H1 (cell line): ENCODE measurements at regions not wholly inside any gene's neighbourhood (a gene's known extent, or its start where the extent isn't known, plus 50 kb on each side); places are given as distances from the start of the nearest gene placed in this dataset.

Experiments
- CTCF ChIA-PET: fragments of 300-600 bp; sonication (Branson Sonifier 250); formaldehyde crosslinking; loops from one replicate; lab custom pipeline; 2021; ENCODE audit not compliant: partially characterized antibody; lab: Charles Lee
- POLR2A ChIA-PET: fragments of 300-600 bp; sonication (Branson Sonifier 250); formaldehyde crosslinking; loops from one replicate; lab custom pipeline; 2021; ENCODE audit warnings: inconsistent platforms; ENCODE audit not compliant: partially characterized antibody; lab: Charles Lee
- DNase-seq, 2 experiments: peaks; one replicate each; pipeline versions ENCODE4 v3.0.0 to v3.0.0-alpha.2; 2010 to 2022; ENCODE audit warnings: low spot score in 2 of 2, low read depth in 1 of 2, mixed read lengths in 1 of 2
- FAIRE-seq: peaks from 2 replicates; lab custom pipeline; 2011; peaks lifted over from hg19 to GRCh38; lab: Jason Lieb, UNC
- H2AFZ ChIP-seq: 2 replicates; pipeline ENCODE4 v1.8.1; 2012; ENCODE audit warnings: low read length, inconsistent platforms
- H2AK5ac ChIP-seq: 2 replicates; pipeline ENCODE4 v1.6.1; 2013; ENCODE audit warnings: low read depth, low read length
- H2BK120ac ChIP-seq: replicated peaks from 2 replicates; pipeline ENCODE3; 2013; ENCODE audit warnings: low read depth, low read length, inconsistent platforms
- H2BK12ac ChIP-seq: 2 replicates; pipeline ENCODE4 v1.6.1; 2013; ENCODE audit warnings: low read depth, low read length
- H2BK15ac ChIP-seq: 2 replicates; pipeline ENCODE4 v1.6.1; 2013; ENCODE audit warnings: low read length
- H2BK20ac ChIP-seq: 2 replicates; pipeline ENCODE4 v1.6.1; 2013; ENCODE audit warnings: low read length
- H2BK5ac ChIP-seq: 2 replicates; pipeline ENCODE4 v1.6.1; 2013; ENCODE audit warnings: low read depth, low read length
- H3K14ac ChIP-seq: 2 replicates; pipeline ENCODE4 v1.6.1; 2013; ENCODE audit warnings: inconsistent platforms; ENCODE audit not compliant: insufficient read length
- H3K18ac ChIP-seq: 2 replicates; pipeline ENCODE4 v1.6.1; 2013; ENCODE audit warnings: low read length; ENCODE audit errors: extremely low read depth
- H3K23ac ChIP-seq: 2 replicates; pipeline ENCODE4 v1.6.1; 2013; ENCODE audit warnings: inconsistent platforms; ENCODE audit not compliant: insufficient read length
- H3K23me2 ChIP-seq: 2 replicates; pipeline ENCODE4 v1.6.1; 2013; ENCODE audit warnings: low read depth, low read length
- H3K27ac ChIP-seq: 2 replicates; pipeline ENCODE4 v1.6.1; 2011; ENCODE audit warnings: low read depth, low read length, inconsistent platforms
- H3K27me3 ChIP-seq, 4 experiments: replicated peaks in 1 of 4; 1 replicate in 1 of 4; 2 replicates in 3 of 4; pipeline versions ENCODE4 v1.6.1 to v1.8.1; 2011 to 2013; ENCODE audit warnings: low read length in 3 of 4, mild to moderate bottlenecking in 3 of 4, inconsistent platforms in 2 of 4, mixed read lengths in 2 of 4, moderate library complexity in 1 of 4; ENCODE audit not compliant: control insufficient read depth in 3 of 4, insufficient read depth in 3 of 4; ENCODE audit errors: extremely low read depth in 1 of 4
- H3K36me3 ChIP-seq, 4 experiments: 2 replicates each; pipeline versions ENCODE4 v1.6.1 to v1.8.1; 2011 to 2013; ENCODE audit warnings: mild to moderate bottlenecking in 4 of 4, low read length in 3 of 4, moderate library complexity in 2 of 4, control low read depth in 1 of 4, inconsistent platforms in 1 of 4; ENCODE audit not compliant: insufficient read depth in 4 of 4, control insufficient read depth in 2 of 4
- H3K4ac ChIP-seq: replicated peaks from 2 replicates; pipeline ENCODE3; 2013; ENCODE audit warnings: low read length, low read depth, mixed read lengths, inconsistent platforms; ENCODE audit not compliant: insufficient read length
- H3K4me1 ChIP-seq, 4 experiments: replicated peaks in 1 of 4; 1 replicate in 1 of 4; 2 replicates in 3 of 4; pipeline versions ENCODE4 v1.6.1 to v1.8.1; 2011 to 2013; ENCODE audit warnings: low read length in 3 of 4, inconsistent platforms in 2 of 4, mixed read lengths in 1 of 4; ENCODE audit not compliant: insufficient read depth in 4 of 4, control insufficient read depth in 3 of 4
- H3K4me2 ChIP-seq, 2 experiments: 2 replicates each; pipeline versions ENCODE4 v1.6.1 to v1.8.1; 2011 to 2013; ENCODE audit warnings: low read depth in 2 of 2, low read length in 2 of 2, control low read depth in 1 of 2, inconsistent platforms in 1 of 2, mild to moderate bottlenecking in 1 of 2; ENCODE audit not compliant: insufficient read depth in 1 of 2
- H3K4me3 ChIP-seq, 4 experiments: fragments of 200-600, 300-600 bp in 1 of 4; sonication (generic), shearing (Covaris generic), sonication (Bioruptor Twin) in 1 of 4; 2 replicates each; pipeline versions ENCODE4 v1.5.1 to v1.8.1; 2011 to 2016; ENCODE audit warnings: low read length in 4 of 4, low read depth in 3 of 4, control low read depth in 2 of 4, inconsistent platforms in 2 of 4, mild to moderate bottlenecking in 2 of 4, mixed read lengths in 1 of 4, moderate library complexity in 1 of 4; ENCODE audit not compliant: insufficient read depth in 2 of 4; ENCODE audit errors: extremely low read depth in 1 of 4
- H3K56ac ChIP-seq: replicated peaks from 2 replicates; pipeline ENCODE3; 2013; ENCODE audit warnings: low read depth, mild to moderate bottlenecking, mixed read lengths, low read length, inconsistent platforms; ENCODE audit not compliant: insufficient read length
- H3K79me1 ChIP-seq: 2 replicates; pipeline ENCODE4 v1.6.1; 2013; ENCODE audit warnings: low read depth, low read length, control low read depth
- H3K79me2 ChIP-seq, 2 experiments: 2 replicates each; pipeline versions ENCODE4 v1.6.1 to v1.8.1; 2012 to 2013; ENCODE audit warnings: low read length in 2 of 2, mild to moderate bottlenecking in 2 of 2, inconsistent platforms in 1 of 2; ENCODE audit not compliant: insufficient read depth in 2 of 2, control insufficient read depth in 1 of 2
- H3K9ac ChIP-seq, 4 experiments: replicated peaks in 1 of 4; 1 replicate in 1 of 4; 2 replicates in 3 of 4; pipeline versions ENCODE4 v1.6.1 to v1.8.1; 2011 to 2013; ENCODE audit warnings: low read depth in 3 of 4, low read length in 3 of 4, control low read depth in 2 of 4, mild to moderate bottlenecking in 2 of 4, moderate library complexity in 2 of 4, inconsistent platforms in 1 of 4; ENCODE audit errors: extremely low read depth in 1 of 4
- H3K9me3 ChIP-seq, 2 experiments: 2 replicates each; pipeline versions ENCODE4 v1.6.1 to v1.8.1; 2012 to 2013; ENCODE audit warnings: mild to moderate bottlenecking in 2 of 2, moderate library complexity in 2 of 2, control low read depth in 1 of 2, inconsistent platforms in 1 of 2, low read depth in 1 of 2, low read length in 1 of 2, mixed read lengths in 1 of 2; ENCODE audit not compliant: insufficient read depth in 2 of 2
- H4K20me1 ChIP-seq, 2 experiments: replicated peaks in 1 of 2; 2 replicates each; pipeline versions ENCODE3 to v1.8.1; 2011 to 2013; ENCODE audit warnings: inconsistent platforms in 2 of 2, low read length in 2 of 2, mild to moderate bottlenecking in 1 of 2; ENCODE audit not compliant: insufficient read depth in 2 of 2, control insufficient read depth in 1 of 2
- H4K5ac ChIP-seq: 2 replicates; pipeline ENCODE4 v1.6.1; 2013; ENCODE audit warnings: low read length, low read depth, mixed read lengths, inconsistent platforms; ENCODE audit not compliant: insufficient read length
- H4K8ac ChIP-seq: 2 replicates; pipeline ENCODE4 v1.8.0; 2013; ENCODE audit warnings: mild to moderate bottlenecking, moderate library complexity, low read length, inconsistent platforms; ENCODE audit not compliant: insufficient read depth; ENCODE audit errors: extremely low read depth
- H4K91ac ChIP-seq: replicated peaks from 2 replicates; pipeline ENCODE3; 2013; ENCODE audit warnings: low read length, mixed read lengths, inconsistent platforms; ENCODE audit not compliant: insufficient read length
- ASH2L ChIP-seq: fragments of 200-600, 300-600 bp; sonication (generic); IDR thresholded peaks from one replicate; pipeline ENCODE4 v1.7.1; 2017; ENCODE audit warnings: low read length
- CHD2 ChIP-seq: IDR thresholded peaks from 2 replicates; pipeline ENCODE4 v1.6.1; 2012; ENCODE audit warnings: low read length, improper control_type of control experiment
- EGR1 ChIP-seq: IDR thresholded peaks from 2 replicates; pipeline ENCODE4 v1.6.1; 2011; ENCODE audit warnings: low read depth, low read length, borderline replicate concordance
- FOSL1 ChIP-seq: IDR thresholded peaks from 2 replicates; pipeline ENCODE4 v1.6.1; 2011; ENCODE audit warnings: mild to moderate bottlenecking, low read depth, low read length, moderate library complexity; ENCODE audit not compliant: insufficient read depth
- KDM4A ChIP-seq: IDR thresholded peaks from one replicate; pipeline ENCODE4 v1.7.1; 2012; ENCODE audit warnings: low read depth, mild to moderate bottlenecking, moderate library complexity, low read length, inconsistent platforms; ENCODE audit not compliant: severe bottlenecking
- MAFK ChIP-seq: IDR thresholded peaks from 2 replicates; pipeline ENCODE4 v1.6.1; 2012; ENCODE audit warnings: low read depth, mild to moderate bottlenecking, improper control_type of control experiment, low read length
- SAP30 ChIP-seq: fragments of 300-600 bp; sonication (generic); IDR thresholded peaks from 2 replicates; pipeline ENCODE4 v1.7.1; 2012; ENCODE audit warnings: low read length, moderate library complexity, mild to moderate bottlenecking, inconsistent platforms; ENCODE audit not compliant: insufficient read depth, insufficient replicate concordance
- TAF7 ChIP-seq: optimal IDR thresholded peaks from 2 replicates; pipeline ENCODE3; 2011; ENCODE audit warnings: low read depth, mild to moderate bottlenecking, inconsistent platforms, low read length, moderate library complexity, borderline replicate concordance
- WGBS, 2 experiments: shearing (Covaris generic) in 1 of 2; methylation state at CpG; one replicate each; pipeline versions ENCODE4 v1.1.6 to v1.1.7; 2013 to 2015; ENCODE audit warnings: low lambda C conversion rate in 2 of 2, mixed read lengths in 2 of 2, inconsistent platforms in 1 of 2, low coverage in 1 of 2, missing lambda C conversion rate in 1 of 2; ENCODE audit not compliant: insufficient replicate concordance in 2 of 2, insufficient coverage in 1 of 2, insufficient read length in 1 of 2; ENCODE audit errors: extremely low coverage in 1 of 2, missing lambda C conversion rate in 1 of 2; 5-methylcytosine and 5-hydroxymethylcytosine counted together

GRCh38 chr18:42568773-42569172, 546.7 kb downstream of the RIT2 start:
- Histone ChIP-seq H2BK20ac (no peak overlapping the region), H3K4me1 (no peaks in the 10 kb centered on the region), H3K4me3 (no peak overlapping the region), H3K14ac (no peak overlapping the region), H2AFZ (no peak overlapping the region), H4K8ac (no peak overlapping the region), H4K5ac (no peak overlapping the region), H3K4ac (no peak overlapping the region), H3K4me2 (no peak overlapping the region), H3K23me2 (no peaks in the 10 kb centered on the region), H3K27ac (no peak overlapping the region), H3K18ac (no peak overlapping the region), H3K27me3 (no peaks in the 10 kb centered on the region), H2BK5ac (no peak overlapping the region), H4K20me1 (no peaks in the 10 kb centered on the region), H3K23ac (no peak overlapping the region), H2AK5ac (no peak overlapping the region), H3K9me3 (no peaks in the 10 kb centered on the region), H2BK120ac (no peak overlapping the region), H4K91ac (no peak overlapping the region), H2BK12ac (no peak overlapping the region)
- WGBS, 2 experiments: 100% methylated on average over 2 of the region's 2 CpGs; no CpG with 5 or more reads in 1 of the 2 experiments
- DNase-seq: no peak
- POLR2A ChIA-PET: no interaction called here
- no peak for FAIRE-seq
- CTCF ChIA-PET: interaction anchor here (1.6 kb wide), 1 partner anchor 10 kb away, joined by 3 read pairs; no protein-coding TSS in a partner anchor
- no peak for TF ChIP-seq SAP30
- TF ChIP-seq KDM4A: no peak
- TF ChIP-seq MAFK: peak; percentile 78
- TF ChIP-seq ASH2L: no peak
- TF ChIP-seq CHD2: no peak
- no peak for TF ChIP-seq TAF7
- TF ChIP-seq EGR1: no peak
- TF ChIP-seq FOSL1: no peak
- TF ChIP-seq, all 59 proteins: peak for 1
- Histone ChIP-seq H2BK15ac (no peak overlapping the region), H3K79me1 (no peaks in the 10 kb centered on the region), H3K36me3 (no peaks in the 10 kb centered on the region), H3K9ac (no peak overlapping the region), H3K56ac (no peak overlapping the region), H3K79me2 (no peaks in the 10 kb centered on the region)
